NCI-H510A treated with DMSO at 0.1 percent for 48 hours (cell line): ENCODE measurements at regions not wholly inside any gene's neighbourhood (a gene's known extent, or its start where the extent isn't known, plus 50 kb on each side); places are given as distances from the start of the nearest gene placed in this dataset.

Experiments
- DNase-seq: peaks from one replicate; lab custom pipeline; 2025; lab: John Stamatoyannopoulos, UW

- DNase-seq = no peak
These were observed 50.7 kb upstream of the TOX2 start for GRCh38 chr20:43863821-43864544.

GRCh38 chr20:43863330-43863729, 51.3 kb upstream of the TOX2 start:
- DNase-seq = no peak

- DNase-seq = no peak
These were observed 52.2 kb upstream of the TOX2 start for GRCh38 chr20:43862438-43862837.

- no peak for DNase-seq
These were observed 54.7 kb upstream of the TOX2 start for GRCh38 chr20:43859994-43860393.

GRCh38 chr20:43857932-43858331, 56.7 kb upstream of the TOX2 start:
- DNase-seq = no peak

- no peak for DNase-seq
These were observed 57.5 kb upstream of the TOX2 start for GRCh38 chr20:43857127-43857526.

GRCh38 chr20:43855803-43856202, 58.8 kb upstream of the TOX2 start:
- DNase-seq = no peak

GRCh38 chr20:43853918-43854317, 60.7 kb upstream of the TOX2 start:
- DNase-seq = no peak

GRCh38 chr20:43853174-43853803, 61.4 kb upstream of the TOX2 start:
- no peak for DNase-seq

- no peak for DNase-seq
These were observed 65.0 kb upstream of the TOX2 start for GRCh38 chr20:43849496-43850186.

GRCh38 chr20:43846516-43846905, 68.1 kb upstream of the TOX2 start:
- DNase-seq = no peak

- peak; percentile 33 for DNase-seq
These were observed 69.7 kb upstream of the TOX2 start for GRCh38 chr20:43844778-43845614.

GRCh38 chr20:43843965-43844660, 70.5 kb upstream of the TOX2 start:
- DNase-seq = no peak

GRCh38 chr20:43843096-43843964, 71.3 kb upstream of the TOX2 start:
- no peak for DNase-seq

- no peak for DNase-seq
These were observed 72.3 kb upstream of the TOX2 start for GRCh38 chr20:43842126-43843020.

- DNase-seq = no peak
These were observed 74.1 kb upstream of the TOX2 start for GRCh38 chr20:43840382-43841070.

- no peak for DNase-seq
These were observed 74.9 kb upstream of the TOX2 start for GRCh38 chr20:43839793-43840199.

- DNase-seq = no peak
These were observed 76.0 kb upstream of the TOX2 start for GRCh38 chr20:43838703-43839060.
